GM18867 (cell line): ENCODE measurements at regions not wholly inside any gene's neighbourhood (a gene's known extent, or its start where the extent isn't known, plus 50 kb on each side); places are given as distances from the start of the nearest gene placed in this dataset.

Source experiments
- ATAC-seq: cut with Tn5 transposase; IDR thresholded peaks from one replicate; pipeline ENCODE4 v1.9.1; 2021; ENCODE audit warnings: mild to moderate bottlenecking, moderate library complexity; ENCODE audit not compliant: unreplicated experiment

GRCh38 chr2:238697193-238698071, 150.5 kb upstream of the TWIST2 start:
- ATAC-seq = no peak

GRCh38 chr2:238698072-238698352, 149.9 kb upstream of the TWIST2 start:
- no peak for ATAC-seq

- no peak for ATAC-seq
These were observed 149.2 kb upstream of the TWIST2 start for GRCh38 chr2:238698451-238699306.

- ATAC-seq = no peak
These were observed 148.4 kb upstream of the TWIST2 start for GRCh38 chr2:238699307-238700116.

GRCh38 chr2:238700117-238700457, 147.8 kb upstream of the TWIST2 start:
- no peak for ATAC-seq

GRCh38 chr2:238700506-238701340, 147.2 kb upstream of the TWIST2 start:
- ATAC-seq = no peak

DNA sequence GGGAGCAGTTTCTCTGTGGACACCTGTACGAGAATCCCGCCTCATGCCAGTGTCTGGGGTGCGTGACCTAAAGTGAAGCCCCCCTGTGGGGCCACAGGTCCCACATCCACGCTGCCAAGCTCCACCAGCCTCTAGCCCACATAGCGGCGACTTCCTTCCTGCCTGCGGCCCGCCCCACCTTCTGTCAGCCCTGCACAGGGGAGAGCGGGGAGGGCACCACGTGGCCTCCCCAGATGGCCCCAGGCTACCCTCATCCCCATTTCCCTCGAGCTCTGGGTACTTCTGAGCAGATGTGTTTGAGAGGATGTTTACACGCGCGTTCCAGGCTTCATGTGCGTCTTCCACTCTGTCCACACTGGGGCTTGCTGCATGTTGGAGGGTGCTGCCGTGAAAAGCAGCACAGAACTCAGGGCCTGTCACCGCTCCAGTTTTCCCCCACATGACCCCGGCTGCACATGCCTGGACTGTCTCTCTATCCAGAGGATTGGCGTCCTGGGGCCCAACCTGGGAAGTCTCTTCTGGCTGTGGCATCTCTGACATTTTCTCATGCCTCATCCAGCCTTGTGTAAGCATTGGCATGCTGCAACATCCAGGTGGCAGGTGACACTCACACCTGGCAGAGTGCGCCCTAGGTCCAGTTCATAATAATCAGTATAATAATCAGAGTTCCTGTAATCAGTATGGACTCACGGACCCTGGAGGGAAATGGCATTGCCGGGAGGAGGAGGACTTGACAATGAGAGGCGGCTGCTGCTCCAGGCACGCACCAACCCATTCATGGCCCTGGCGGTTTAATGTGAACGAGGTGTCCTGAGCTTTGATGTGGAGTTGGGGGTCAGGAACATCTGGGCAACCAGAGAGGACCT, 146.3 kb upstream of the TWIST2 start:
- ATAC-seq = no peak

DNA sequence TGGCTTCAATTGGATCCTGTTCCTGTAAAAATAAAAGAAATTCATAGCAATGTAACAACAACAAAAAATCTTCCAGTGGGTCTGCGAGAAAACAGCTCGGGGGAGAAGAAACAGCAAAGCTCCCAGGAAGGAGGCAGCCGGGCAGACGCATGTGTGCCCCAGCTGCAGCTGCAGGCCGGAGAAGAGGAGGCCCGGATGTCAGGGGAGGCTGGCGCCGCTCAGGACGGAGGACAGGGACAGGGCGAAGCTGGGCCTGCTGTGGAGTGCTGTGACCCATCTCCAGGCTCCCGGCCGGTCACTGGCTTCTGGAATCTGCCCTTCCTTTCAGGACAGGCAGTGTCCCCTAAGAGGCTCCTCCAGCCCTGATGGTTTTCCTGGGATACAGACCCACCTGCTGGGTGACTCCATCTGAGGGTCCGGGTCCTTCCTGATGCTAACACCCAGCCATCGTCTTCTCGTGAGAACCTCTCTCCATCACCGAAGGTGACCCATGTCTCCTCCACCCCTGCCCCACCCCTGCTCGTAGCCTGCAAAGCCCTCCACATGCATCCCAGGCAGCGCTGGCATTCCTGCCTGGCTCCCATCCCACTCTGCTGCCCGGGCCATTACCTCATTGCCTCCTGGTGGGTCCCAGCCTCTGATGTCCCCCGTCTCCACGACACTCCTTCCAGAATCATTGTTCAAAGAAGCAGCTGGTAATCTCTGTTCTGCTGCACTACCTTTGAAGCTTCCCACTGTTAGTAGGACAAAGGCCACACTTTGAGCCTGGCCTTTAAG, 145.4 kb upstream of the TWIST2 start:
- no peak for ATAC-seq

GRCh38 chr2:238703053-238703415, 144.9 kb upstream of the TWIST2 start:
- no peak for ATAC-seq

DNA sequence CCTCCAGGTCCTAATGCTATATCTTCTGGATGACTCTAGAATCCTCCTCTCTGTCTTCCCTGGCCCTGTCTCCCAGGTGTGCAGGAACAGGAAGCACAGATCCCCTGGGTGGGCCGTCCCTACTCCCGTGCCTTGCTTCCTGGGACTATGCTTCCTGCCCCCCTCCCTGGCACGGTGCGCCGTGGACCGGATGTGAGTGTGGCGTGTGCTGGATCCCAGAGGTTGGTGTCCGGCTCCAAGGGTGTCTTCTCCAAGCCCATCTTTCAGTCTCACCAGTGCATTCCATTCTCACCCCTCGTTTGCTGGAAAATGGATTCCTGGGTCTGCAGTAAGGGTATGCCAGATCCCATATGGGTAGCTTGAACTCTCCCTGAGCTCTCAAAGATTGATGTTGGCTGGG, 144.4 kb upstream of the TWIST2 start:
- ATAC-seq = no peak

- no peak for ATAC-seq
These were observed 143.2 kb upstream of the TWIST2 start for GRCh38 chr2:238704471-238705225.

- no peak for ATAC-seq
These were observed 141.7 kb upstream of the TWIST2 start for GRCh38 chr2:238706163-238706562.

DNA sequence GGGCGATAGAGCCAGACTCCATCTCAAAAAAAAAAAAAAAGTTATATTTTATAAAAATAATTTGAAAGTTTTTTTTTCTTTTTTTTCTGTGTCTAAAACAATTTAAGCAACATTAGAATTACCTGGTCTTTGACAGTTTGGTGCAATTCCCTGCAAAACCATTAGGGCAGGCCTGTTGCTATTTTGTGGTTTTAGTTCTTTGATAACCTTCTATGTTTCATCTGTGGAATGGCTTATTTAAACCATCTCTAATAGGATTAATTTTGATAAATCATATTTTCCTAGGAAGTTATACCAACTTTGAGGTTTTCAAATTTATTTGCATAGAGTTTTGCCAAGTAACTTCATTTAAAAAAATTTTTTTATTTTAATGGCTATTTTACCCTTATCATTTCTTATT, 141.2 kb upstream of the TWIST2 start:
- ATAC-seq = no peak

GRCh38 chr2:238709325-238710025, 138.4 kb upstream of the TWIST2 start:
- ATAC-seq = no peak

DNA sequence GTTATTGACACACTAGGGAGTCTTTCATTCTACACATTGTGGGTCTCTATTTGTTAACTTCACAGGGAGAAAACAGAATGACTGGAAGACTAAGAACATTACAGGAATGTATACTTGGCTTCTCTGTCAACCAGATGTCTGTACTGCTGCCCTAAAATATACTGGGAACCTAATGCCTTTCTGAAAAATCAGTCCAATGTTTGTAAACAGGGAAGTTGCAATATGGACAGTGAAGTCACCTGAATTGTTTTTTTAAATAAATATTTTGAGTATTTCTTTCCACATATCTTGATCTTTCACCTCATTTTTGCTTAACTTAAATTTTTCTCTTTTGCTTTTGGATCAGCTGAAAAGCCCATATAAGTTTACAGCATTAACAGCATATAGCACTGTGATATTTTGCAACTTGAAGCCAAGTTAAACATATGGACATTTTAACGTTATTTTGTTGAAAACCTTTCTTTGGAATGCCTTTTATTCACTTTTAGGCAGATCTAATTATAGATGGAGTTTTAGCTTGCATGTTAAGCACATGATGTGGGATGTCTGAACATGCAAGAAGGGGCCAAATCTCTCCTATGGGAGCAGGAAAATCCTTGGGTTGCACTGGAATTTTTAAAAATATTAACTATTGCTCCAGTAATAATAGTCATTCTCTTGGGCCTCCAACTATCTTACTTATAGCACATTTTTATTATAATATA, 137.7 kb upstream of the TWIST2 start:
- no peak for ATAC-seq

- ATAC-seq = no peak
These were observed 137.1 kb upstream of the TWIST2 start for GRCh38 chr2:238710787-238711186.

DNA sequence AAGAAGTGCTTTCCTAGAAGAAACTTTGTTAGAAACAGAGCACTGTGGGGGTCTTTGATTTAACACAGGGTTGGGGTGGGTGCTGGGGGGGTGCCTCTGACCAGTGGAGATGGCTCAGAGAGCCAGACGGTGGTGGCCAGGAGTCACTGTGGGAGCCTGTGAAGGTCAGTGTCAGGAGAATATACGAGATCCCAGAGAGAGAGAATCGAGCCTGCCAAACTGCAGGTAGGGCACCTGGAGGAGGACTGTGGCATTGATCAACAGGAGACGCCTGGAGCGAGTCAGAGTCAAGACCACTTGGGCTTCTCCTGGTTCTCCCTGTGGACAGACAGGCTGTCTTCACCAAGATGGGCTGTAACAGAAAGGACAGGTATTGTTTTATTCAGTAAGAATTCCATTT, 136.5 kb upstream of the TWIST2 start:
- ATAC-seq = no peak
